Heart left ventricle (tissue), 13 donors: ENCODE measurements at regions not wholly inside any gene's neighbourhood (a gene's known extent, or its start where the extent isn't known, plus 50 kb on each side); places are given as distances from the start of the nearest gene placed in this dataset.

Source experiments
- POLR2A ChIP-seq, 2 donors: fragments of 450-650 bp; IDR thresholded peaks; one replicate each; pipeline ENCODE4 v1.6.1; 2017; ENCODE audit warnings: antibody characterized with exemption in 2 of 2, mild to moderate bottlenecking in 2 of 2, moderate library complexity in 2 of 2
- TF ChIP-seq, protein P1 (sequence below), 12 donors: fragments of 200-600 bp; sonication (generic) in 4 of 12; IDR thresholded peaks; one replicate each; pipeline versions ENCODE4 v1.5.0 to v1.8.0; 2018 to 2022; ENCODE audit warnings: antibody characterized with exemption in 12 of 12, mild to moderate bottlenecking in 5 of 12
- donor health status: ischemic (EF 13 %, LVEDD 7.1; RV severe dilation, severe dysfunction).
- donor health status: DM: no; HTN: yes; CAD: no.
- donor health status: DM: no; HTN: no; CAD: no.
- donor health status: ischemic (EF 25% LVEDD 6.9; RV normal size, moderate dysfunction).
- donor health status: ischemic (EF 25% LVEDD 5.7; RV mildly dilated, moderate dysfunction).
- donor health status: ischemic (EF 35%, LVEDD 5.7; RV mildly dilated, moderate dysfunction).
- donor health status: nonischemic (EF 11% LVEDD 7.7; RV severe dilation, severe dysfunction).
- donor health status: DM: yes; HTN: yes; CAD: no.
- donor health status: PGD.
- donor health status: ischemic (EF 29% LVEDD 5.4; RV normal size, mild dysfunction).
- donor health status: nonischemic (EF 23%, LVEDD 6.1; RV moderate dilation, normal function).

DNA sequence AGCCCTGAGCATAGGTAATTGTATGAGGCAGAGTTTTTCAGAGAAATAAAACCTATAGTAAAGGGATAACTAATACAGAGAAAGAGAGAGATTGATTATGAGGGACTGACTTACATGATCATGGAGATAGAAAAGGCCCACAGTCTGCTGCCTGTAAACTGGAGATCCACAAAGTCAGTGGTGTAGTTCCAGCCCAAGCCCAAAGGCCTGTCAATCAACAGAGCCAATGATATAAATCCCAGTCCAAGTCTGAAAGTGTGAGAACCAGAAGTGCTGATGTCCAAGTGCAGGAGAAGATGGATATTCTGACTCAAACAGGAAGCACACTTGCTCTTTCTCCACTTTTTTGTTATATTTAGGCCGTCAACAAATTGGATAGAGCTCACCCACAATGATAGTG, 340.1 kb upstream of the RGS18 start:
- TF ChIP-seq, protein P1, sequence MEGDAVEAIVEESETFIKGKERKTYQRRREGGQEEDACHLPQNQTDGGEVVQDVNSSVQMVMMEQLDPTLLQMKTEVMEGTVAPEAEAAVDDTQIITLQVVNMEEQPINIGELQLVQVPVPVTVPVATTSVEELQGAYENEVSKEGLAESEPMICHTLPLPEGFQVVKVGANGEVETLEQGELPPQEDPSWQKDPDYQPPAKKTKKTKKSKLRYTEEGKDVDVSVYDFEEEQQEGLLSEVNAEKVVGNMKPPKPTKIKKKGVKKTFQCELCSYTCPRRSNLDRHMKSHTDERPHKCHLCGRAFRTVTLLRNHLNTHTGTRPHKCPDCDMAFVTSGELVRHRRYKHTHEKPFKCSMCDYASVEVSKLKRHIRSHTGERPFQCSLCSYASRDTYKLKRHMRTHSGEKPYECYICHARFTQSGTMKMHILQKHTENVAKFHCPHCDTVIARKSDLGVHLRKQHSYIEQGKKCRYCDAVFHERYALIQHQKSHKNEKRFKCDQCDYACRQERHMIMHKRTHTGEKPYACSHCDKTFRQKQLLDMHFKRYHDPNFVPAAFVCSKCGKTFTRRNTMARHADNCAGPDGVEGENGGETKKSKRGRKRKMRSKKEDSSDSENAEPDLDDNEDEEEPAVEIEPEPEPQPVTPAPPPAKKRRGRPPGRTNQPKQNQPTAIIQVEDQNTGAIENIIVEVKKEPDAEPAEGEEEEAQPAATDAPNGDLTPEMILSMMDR (IDR thresholded peaks at IDR 0.05) = no peak
- no peak for TF ChIP-seq POLR2A (IDR thresholded peaks at IDR 0.05)
